GM21576 (cell line): ENCODE measurements at regions not wholly inside any gene's neighbourhood (a gene's known extent, or its start where the extent isn't known, plus 50 kb on each side); places are given as distances from the start of the nearest gene placed in this dataset.

Experiments
- ATAC-seq: cut with Tn5 transposase; IDR thresholded peaks from one replicate; pipeline ENCODE4 v1.9.1; 2021; ENCODE audit warnings: mild to moderate bottlenecking, moderate library complexity; ENCODE audit not compliant: unreplicated experiment

DNA sequence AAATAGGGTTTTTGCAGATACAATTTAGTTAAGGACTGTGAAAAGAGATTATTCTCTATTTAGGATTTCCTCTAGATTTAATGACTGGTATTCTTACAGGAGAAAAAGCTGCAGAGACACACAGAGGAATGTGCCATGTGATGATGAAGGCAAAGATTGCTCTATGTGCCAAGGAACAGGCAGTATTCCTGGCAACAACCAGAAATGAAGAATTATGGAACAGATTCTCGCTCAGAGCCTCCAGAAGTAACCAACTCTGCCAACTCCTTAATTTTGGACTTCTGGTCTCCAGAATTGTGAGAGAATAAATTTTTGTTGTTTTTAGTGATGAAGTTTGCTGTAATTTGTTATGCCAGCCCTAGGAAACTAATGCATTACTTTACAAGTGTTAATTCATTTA, 307.6 kb upstream of the SEMA3A start:
- no peak for ATAC-seq

DNA sequence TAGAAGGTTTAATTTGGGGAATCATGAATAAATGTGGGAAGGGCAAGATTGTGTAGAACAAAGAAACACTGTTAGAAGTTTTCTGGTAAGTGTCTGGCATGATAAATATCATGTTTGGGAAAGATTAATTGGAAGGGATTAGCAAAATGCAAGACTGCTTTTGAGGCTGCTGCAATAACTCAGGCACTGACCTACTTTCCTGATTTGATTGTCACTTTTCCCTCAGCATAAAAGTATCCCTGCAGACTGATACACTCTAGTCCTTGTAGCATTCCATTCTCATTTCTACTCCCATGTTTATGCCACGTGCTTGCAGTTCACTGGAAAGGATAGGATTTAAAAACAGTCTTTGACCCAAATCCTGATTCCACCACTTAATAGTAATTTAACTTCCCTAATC, 303.3 kb upstream of the SEMA3A start:
- ATAC-seq = no peak

DNA sequence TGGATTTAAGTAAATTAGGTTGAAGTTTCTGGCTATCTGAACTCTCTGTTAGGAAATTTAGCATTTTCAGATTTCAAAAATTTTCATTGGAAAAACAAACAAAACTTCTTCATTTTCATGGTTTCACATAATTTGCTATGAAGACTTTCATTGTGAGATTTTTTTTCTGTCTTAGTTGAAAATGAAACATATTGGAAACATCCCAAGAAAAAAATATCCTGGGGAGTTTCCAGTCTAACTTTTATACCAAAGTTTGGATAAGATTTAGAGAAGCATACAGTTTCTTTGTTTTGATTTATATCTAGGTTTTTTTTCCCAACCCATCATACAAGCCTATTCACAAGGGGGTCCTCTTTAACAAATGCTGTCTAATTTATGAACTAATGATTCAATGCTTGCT, 300.5 kb upstream of the SEMA3A start:
- ATAC-seq = no peak

DNA sequence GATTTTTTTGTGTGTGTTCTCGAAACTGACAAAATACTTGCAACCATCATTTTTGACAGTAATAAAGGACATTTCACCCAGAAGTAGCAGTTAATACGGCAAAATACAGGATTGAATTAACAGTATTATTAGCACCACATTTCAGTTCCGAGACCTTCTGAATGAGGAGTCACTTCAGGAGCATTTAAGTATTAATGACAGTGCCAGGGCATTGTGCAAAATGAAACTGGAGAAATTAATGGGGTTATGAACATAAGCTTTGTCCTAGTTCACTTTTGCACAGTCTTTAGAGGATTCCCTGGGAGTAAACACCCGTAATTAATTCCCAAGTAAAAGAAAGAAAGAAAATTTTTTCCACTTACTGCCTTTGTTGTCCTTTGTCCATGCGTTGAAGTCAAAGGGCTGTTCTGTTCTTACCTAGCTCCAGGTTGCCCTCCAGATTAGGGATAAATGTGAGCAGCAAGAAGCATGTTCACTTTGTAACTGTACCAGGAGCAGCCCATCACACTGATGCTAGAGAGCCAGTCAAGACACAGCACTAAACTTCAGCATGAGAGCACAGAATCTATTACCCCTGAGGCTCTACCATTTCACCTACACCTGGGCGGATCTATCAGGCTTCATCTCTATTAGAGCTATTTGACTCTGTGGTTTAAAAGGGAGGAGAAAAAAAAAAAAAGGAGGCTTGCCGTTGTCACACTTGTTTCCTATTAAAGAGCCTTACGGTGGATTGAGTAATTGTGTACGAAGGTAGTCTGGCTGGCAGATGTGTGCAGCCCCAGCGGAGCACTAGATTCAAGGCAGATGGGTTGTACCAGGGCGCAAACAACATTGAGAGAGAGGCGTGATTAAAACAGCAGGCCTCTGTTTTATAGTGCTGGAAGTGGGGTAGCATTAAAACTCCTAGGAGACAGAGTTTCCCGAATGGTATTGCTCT, 297.8 kb upstream of the SEMA3A start:
- no peak for ATAC-seq

DNA sequence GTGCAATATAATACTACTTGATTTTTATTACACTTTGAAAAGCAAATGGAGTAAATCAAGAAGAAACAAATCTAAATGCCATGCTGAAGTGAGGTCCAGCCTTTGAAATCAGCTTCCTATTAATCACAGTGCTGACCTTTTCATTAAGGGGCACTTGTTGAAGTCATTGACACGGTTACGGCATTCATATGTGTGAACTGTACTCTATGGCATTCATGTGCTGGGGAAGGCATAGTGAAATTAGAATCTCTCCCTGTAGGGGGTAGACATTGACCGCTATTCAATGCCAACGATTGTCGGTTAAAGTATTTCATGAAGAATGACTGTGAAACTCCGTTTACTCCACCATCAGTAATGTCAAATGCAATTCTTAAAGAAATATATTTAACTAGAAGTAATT, 296.1 kb upstream of the SEMA3A start:
- no peak for ATAC-seq

DNA sequence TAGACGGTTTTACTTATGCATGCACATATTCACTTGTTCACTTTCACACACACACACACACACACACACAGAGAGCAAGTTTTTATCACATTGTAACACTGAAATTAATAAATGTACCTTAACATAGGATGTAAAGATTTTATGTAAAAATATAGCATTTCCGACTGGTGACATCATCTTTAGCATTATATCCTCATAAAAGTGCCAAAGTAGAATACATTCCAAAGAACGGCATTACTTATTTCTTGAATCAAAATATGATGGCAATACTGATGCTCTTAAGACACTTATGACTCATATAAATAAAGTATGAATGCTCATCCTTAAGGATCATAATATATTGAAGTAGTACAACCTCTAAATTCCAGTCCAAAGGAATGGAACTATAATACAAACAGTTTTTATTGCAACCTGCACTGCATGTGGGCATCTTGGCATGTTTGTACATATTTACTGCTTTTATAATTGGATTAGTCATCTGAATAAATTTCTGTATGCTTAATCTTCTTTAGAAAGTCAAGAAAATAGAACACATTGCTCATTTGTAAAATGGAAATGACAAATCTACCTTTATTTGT, 290.0 kb upstream of the SEMA3A start:
- ATAC-seq = no peak

DNA sequence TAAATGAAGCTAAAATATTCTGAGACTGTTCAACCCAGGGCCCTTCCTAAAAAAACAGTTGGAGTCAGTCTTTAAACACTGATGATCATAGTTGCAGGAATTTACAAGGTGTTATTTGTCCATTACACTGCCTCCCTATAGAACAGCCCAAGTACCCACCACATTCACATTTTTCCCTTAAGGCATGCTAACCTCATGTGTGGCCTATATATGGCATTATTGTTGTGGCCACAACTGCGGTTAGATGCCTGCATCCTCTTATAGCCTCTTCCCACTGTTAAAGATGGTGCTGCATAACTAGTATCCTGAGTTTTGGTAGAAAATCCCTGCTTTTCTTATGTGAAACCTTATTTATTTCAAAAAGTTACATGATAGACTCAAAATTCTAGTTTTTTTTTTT, 287.9 kb upstream of the SEMA3A start:
- no peak for ATAC-seq

DNA sequence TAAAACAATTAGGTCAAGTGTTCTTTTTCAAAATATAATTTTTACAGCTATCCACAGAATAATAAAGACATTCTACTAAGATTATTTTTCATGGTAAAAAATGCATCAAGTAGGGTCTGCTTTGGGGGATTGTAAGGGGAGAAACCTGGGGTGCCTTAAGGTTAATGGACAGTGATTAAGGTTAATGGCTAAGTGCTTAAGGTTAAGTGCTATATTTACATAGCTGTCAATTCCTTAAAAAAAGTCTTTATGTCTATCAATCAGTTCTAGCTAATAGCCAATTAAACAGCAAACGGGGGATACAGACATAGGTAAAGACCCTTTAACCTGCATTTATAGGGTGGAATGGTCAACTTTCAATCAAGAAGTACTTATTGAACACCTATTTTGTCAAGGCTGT, 284.5 kb upstream of the SEMA3A start:
- ATAC-seq = no peak

DNA sequence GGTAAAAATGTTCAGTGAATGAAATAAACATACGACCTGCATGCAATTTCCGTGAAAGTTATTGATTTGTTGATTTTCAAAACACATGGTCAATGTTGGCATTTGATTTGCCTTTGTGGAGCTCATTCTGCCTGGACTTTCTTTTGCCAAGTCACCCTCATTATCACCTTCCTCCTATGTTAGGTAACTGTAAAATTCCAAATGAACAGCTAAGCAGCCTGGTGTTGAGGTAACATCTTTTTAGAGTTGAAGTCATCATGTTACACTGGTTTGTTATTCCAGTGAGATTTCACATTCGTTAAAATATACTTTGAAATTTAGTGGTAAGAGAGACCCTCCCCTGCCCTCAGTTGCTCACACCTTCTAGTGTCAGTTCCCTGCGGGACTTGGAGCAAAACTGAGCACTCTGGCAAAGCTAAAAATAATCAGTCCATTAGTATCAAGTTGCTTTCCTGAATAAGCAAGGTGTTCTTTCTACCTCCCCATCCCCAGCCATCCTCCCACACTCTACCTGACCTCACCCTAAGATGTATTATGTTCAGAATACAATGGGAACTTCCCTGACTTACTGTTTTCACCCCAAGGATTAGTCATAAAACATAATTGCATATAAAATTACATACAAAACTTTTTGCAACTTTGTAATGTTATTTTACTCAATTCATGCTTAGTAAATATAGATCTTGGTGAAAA, 283.3 kb upstream of the SEMA3A start:
- no peak for ATAC-seq

DNA sequence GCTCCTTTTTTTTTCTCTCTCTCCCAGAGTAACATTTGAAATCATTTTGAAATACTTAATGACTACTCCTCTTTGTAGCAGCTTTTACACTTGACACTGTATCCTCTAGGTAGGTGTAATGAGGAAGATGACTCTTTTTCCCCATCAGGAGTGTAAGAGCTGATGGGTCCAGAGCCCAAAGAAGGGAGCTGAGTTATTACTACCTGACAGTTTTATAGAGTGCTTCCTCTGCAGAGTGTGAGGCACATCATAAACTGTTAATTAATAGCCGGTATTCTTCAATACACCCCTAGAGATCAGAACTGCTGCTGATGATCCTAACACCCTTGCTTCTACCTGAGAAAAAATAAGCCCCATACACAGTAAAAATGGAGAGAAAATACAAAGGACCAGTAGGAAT, 279.8 kb upstream of the SEMA3A start:
- ATAC-seq = no peak

DNA sequence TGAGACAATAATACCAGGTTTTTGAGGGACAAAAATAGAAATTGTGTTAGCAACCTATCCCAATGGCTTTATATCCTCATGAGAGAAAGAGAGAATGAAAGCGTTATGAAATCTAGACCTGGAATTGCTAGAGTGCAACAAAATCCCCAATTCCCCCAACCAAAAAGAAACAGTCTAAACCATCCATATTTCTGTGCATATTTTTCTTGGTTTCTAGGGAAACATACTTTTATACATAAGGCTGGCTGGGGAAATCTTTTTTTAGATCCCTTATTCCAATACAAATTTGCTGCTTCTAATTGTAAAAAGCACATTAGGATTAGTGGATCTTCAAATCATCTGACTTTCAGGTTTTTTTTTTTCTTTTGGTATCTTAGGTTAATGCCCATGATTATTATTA, 277.0 kb upstream of the SEMA3A start:
- ATAC-seq = no peak

DNA sequence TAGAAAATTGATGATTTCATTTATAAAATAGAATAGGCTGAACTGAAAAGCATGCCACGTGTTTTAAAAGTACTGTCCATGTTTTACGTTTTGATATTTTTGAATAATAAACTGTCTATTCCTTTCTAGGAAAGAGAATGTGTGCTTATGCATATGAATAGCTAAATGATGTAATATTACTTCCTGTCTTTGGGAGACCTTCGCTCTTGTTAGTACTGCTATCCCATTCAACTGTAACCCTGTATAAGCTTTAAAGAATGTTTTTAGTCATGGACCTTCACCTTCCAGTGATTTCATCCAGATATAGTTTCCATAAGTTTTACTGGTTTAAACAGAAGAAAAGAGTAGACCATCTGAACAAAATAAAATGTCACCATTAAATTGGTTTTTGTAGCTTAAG, 274.4 kb upstream of the SEMA3A start:
- ATAC-seq = no peak

DNA sequence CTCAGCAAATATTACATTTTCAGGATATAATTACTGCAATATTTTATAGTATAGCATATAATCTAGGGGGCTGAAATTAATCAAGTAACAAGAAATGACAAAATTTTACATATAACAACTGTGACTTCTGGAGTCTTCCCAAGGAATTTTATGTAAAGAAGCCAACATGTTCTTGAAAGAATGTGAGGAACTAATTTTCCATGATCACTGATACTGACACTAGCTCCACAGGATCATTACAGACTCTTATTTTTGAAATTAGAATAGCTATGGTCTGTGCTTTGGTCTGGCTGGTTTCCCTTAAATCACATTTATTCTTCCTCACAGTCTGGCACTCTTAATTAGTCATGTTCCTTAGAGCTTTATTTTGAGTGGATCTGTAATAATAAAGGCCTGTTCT, 267.7 kb upstream of the SEMA3A start:
- ATAC-seq = no peak

DNA sequence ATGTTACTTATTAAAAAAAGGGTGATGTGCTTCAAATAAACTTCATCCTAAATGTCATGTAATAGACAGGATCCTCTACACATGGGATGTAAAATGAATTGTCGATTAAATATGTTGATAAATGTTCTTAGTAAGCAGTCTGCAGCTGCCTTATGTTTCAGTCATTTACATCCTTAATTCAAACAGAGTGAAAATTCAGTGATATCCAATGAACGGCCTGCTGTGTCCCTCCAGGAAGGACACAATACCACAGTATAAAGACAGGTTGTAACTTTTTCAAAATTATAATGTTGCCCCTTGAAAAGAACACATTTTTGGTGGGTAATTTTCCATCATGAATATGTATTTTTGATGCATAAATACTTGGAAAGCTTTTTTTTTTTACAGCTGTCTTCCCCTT, 266.5 kb upstream of the SEMA3A start:
- ATAC-seq = no peak

DNA sequence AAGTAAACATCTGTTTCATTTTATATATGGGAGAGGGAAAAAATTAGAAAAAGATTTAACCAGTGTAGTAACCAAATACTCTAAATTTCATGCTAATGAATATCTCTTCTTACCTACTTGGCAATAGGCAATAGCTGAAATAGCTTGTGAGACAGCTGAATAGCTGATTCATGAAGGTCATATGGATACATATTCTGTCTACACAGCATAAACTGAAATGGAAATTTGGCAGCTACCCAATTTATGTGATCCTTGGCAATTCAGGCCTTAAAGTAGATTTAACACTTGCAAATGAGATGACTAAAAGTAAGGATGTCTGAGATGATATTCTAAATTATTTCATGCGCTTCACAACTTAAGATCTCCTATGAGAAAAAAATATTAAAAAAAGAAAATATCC, 261.2 kb upstream of the SEMA3A start:
- no peak for ATAC-seq

DNA sequence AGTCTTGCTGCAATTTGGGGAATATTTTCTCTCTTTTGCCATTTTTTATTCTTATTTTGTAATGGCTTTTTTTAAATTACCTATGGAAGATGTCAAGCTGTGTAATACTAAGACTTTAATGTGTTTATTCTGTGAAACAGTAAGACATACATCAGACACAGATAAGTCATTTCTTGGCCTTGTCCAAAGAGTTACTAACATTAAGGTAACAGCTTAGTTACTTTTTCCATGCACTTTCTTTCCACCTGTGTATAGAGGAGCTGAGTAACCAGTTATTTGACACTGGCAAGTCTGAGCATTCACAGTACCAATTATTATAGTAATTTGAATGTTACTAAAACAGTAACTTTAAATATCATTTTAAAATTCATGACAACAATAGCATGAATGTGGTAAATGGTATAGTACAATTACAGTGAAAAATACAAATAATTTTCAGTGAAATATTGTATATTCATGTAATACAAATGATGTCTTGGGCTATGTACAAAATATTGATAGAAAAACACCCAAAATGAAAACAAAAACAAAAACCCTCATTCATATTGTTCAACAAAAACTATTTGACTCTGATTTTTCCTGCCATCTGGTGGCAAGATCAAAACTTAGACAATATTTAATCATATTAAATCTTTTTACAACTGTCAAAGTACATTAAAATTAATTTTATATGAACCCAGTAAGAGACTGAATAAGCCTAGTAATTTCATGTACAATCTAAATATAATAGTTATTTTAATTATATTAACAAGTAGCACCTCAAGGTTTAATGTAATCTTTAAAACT, 259.8 kb upstream of the SEMA3A start:
- no peak for ATAC-seq

DNA sequence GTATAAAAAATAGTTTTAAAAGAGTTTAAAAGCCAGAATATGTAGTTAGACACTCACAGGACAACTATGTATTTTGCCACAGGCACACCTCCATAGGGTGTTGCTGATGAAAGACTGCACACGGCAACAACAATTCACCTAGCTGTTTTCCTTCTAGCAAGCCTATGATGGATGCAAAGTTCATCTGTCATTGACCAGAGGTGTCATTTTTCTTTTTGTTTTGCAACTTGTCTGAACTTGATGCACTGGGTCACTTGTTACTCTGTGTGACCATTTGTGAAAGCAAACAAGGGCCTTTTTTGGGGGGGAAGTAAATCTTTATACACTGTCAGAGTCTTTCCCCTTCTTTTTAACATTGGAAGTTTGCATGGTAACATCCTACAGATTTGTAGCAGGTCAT, 258.0 kb upstream of the SEMA3A start:
- ATAC-seq = no peak

DNA sequence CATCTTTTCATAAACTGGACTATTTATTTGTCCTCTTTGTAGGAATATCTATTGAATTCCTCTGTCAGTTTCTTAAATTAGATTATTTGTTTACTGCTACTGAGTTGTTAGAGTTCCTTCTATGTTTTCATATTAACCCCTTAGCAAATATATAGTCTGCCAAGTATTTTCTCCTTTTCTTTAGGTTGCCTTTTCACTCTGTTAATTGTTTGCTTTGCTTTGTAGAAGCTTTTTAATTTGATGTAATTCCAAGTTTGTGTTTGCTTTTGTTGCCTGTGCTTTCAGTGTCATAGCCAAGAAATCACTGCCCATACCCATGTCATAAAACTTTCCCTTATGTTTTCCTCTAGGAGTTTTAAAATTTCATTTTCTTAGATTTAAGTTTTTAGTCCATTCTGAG, 256.2 kb upstream of the SEMA3A start:
- ATAC-seq = no peak

DNA sequence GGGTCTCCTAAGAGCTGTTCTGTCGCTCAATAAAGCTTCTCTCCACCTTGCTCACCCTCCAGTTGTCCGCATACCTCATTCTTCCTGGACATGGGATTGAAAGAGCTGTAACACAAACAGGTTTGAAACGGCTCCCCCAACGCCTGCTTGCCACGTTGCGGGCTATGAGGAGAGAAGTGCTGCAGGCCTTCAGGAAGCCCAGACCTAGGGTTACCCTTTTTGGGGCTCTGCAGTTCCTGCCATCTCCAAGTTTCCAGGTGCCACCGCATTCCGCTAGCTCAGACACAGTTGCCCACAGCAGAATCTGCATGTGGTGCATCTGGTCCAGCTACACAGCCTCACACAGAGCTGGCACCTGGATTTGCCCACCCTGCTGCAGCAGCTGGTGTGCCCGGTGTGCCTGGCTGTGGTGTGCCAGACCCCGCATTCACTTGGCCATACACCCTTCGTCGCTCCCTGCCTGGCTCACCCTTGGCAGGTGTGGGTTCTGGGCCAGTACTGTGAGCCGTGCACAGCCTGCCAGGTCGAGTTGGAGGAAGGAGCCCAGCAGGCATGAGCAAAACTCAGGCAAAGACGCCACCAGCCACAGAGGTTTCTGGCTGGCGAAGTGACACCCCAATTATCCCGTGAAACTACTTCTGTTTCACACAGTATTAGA, 253.2 kb upstream of the SEMA3A start:
- ATAC-seq = no peak

DNA sequence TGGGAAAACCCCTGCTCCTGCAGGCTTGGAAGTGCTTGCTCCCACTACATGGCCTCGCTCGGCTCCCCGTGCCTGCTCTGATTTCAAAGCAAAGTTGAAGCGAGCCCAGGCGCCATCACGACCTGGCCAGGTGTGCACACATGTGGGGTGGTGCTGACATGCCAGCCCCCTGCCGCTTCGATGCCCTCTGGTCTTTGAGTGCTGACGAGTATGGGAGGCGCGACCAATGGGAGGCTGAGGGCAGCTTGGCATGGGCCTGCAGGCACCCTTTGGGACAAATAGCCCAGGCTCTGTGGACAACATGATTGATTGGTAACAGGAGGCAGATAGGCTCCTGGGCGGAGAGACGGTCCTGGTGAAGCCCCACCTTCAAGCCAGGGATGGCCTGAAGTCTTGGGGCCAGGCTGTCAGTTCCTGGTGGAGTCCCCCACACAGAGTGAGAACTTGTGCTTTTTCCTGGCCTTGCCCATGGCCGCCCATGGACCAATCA, 252.4 kb upstream of the SEMA3A start:
- ATAC-seq = no peak
